GM12878 (cell line): ENCODE measurements at regions not wholly inside any gene's neighbourhood (a gene's known extent, or its start where the extent isn't known, plus 50 kb on each side); places are given as distances from the start of the nearest gene placed in this dataset.

ENCODE experiments used
- ATAC-seq: fragments of 200-7000 bp; cut with Tn5 transposase; 3 replicates; pipeline ENCODE4 v1.9.1; 2020; ENCODE audit warnings: mild to moderate bottlenecking, moderate library complexity
- BruUV-seq: library from RNA; stranded (reverse); fragments of 400-500 nt; replicated peaks from 2 replicates; lab custom pipeline; 2021; lab: Mats Ljungman, UMichigan
- CTCF ChIA-PET: fragments of 300-600 bp; sonication (Branson Sonifier 250); formaldehyde crosslinking; extraction: SDS; loops from one replicate; lab custom pipeline; 2021; ENCODE audit warnings: inconsistent platforms; lab: Yijun Ruan, JAX
- POLR2A ChIA-PET: fragments of 350-600 bp; formaldehyde crosslinking; extraction: SDS; loops from one replicate; lab custom pipeline; 2021; ENCODE audit warnings: inconsistent platforms; lab: Charles Lee
- RAD21 ChIA-PET: fragments of 300-600 bp; sonication (Branson Sonifier 250); formaldehyde crosslinking; loops from one replicate; lab custom pipeline; 2023; ENCODE audit warnings: antibody characterized with exemption; ENCODE audit not compliant: unreplicated experiment; lab: Charles Lee
- SMC1A ChIA-PET: fragments of 300-600 bp; sonication (Branson Sonifier 250); formaldehyde crosslinking; loops from one replicate; lab custom pipeline; 2023; ENCODE audit not compliant: unreplicated experiment, uncharacterized antibody; lab: Charles Lee
- DNase-seq: peaks from one replicate; pipeline ENCODE4 v3.0.0-alpha.2; 2011; ENCODE audit warnings: low read depth, low spot score
- FAIRE-seq: peaks from 3 replicates; lab custom pipeline; 2011; peaks lifted over from hg19 to GRCh38; lab: Jason Lieb, UNC
- H2AFZ ChIP-seq: 2 replicates; pipeline ENCODE4 v1.6.0; 2011; ENCODE audit warnings: low read depth, low read length, control low read depth; ENCODE audit not compliant: control insufficient read depth
- H3K27ac ChIP-seq: 2 replicates; pipeline ENCODE4 v1.5.1; 2011; ENCODE audit warnings: control low read depth; ENCODE audit not compliant: control insufficient read depth, insufficient read depth
- H3K27me3 ChIP-seq, 2 experiments: replicated peaks in 1 of 2; 2 replicates each; pipeline versions ENCODE4 v1.6.0 to v1.6.1; 2011; ENCODE audit warnings: low read length in 1 of 2; ENCODE audit not compliant: control insufficient read depth in 2 of 2, insufficient read depth in 2 of 2
- H3K36me3 ChIP-seq, 2 experiments: 2 replicates each; pipeline ENCODE4 v1.5.1; 2011; ENCODE audit warnings: low read length in 1 of 2; ENCODE audit not compliant: control insufficient read depth in 2 of 2, insufficient read depth in 2 of 2
- H3K4me1 ChIP-seq: 2 replicates; pipeline ENCODE4 v1.6.1; 2011; ENCODE audit warnings: mild to moderate bottlenecking, low read length, moderate library complexity, mixed read lengths; ENCODE audit not compliant: control insufficient read depth, insufficient read depth
- H3K4me2 ChIP-seq: 2 replicates; pipeline ENCODE4 v1.6.0; 2011; ENCODE audit warnings: control low read depth; ENCODE audit not compliant: control insufficient read depth, insufficient read depth
- H3K4me3 ChIP-seq: fragments of 200-600 bp; sonication (generic); 2 replicates; pipeline ENCODE4 v1.5.1; 2016
- H3K79me2 ChIP-seq: 2 replicates; pipeline ENCODE4 v1.6.0; 2011; ENCODE audit warnings: low read length; ENCODE audit not compliant: control insufficient read depth, insufficient read depth
- H3K9ac ChIP-seq: 2 replicates; pipeline ENCODE4 v1.8.0; 2011; ENCODE audit warnings: low read length, control low read depth, mixed read lengths; ENCODE audit not compliant: control insufficient read depth, insufficient read depth
- H3K9me3 ChIP-seq: replicated peaks from 3 replicates; pipeline ENCODE4 v1.5.1; 2011; ENCODE audit warnings: mild to moderate bottlenecking, low read length; ENCODE audit not compliant: control insufficient read depth, insufficient read depth
- H4K20me1 ChIP-seq: 2 replicates; pipeline ENCODE4 v1.6.0; 2011; ENCODE audit not compliant: control insufficient read depth, insufficient read depth
- MXI1 ChIP-seq: fragments of 150-350 bp; IDR thresholded peaks from 2 replicates; pipeline ENCODE4 v1.6.1; 2011; ENCODE audit warnings: low read depth, mild to moderate bottlenecking, inconsistent platforms, low read length, improper control_type of control experiment
- NR2C2 ChIP-seq: IDR thresholded peaks from 2 replicates; pipeline ENCODE4 v1.6.1; 2011; ENCODE audit warnings: borderline replicate concordance, low read depth; ENCODE audit not compliant: control insufficient read depth, insufficient read length
- ZNF207 ChIP-seq: fragments of 450-650 bp; IDR thresholded peaks from 2 replicates; pipeline ENCODE4 v1.6.1; 2014; ENCODE audit warnings: antibody characterized with exemption, mild to moderate bottlenecking, borderline replicate concordance
- WGBS: methylation state at CpG from one replicate; pipeline ENCODE4 v1.1.6; 2016; ENCODE audit warnings: low lambda C conversion rate; ENCODE audit not compliant: insufficient replicate concordance, insufficient coverage; ENCODE audit errors: missing lambda C conversion rate; 5-methylcytosine and 5-hydroxymethylcytosine counted together
- in situ Hi-C: fragments of 300-500 bp; cut with MboI; formaldehyde crosslinking; loops from 9 replicates; pipeline ENCODE4 v1.14.3; 2018; ENCODE audit warnings: mixed read lengths
- intact Hi-C: fragments of 100-400 bp; cut with micrococcal nuclease; formaldehyde crosslinking; loops from one replicate; pipeline ENCODE4 v1.14.2; 2022; ENCODE audit not compliant: unreplicated experiment
- TF ChIP-seq, protein P1 (sequence below): fragments of 450-650 bp; IDR thresholded peaks from 2 replicates; pipeline ENCODE4 v1.6.1; 2016; ENCODE audit warnings: mild to moderate bottlenecking
- TF ChIP-seq, protein P2 (sequence below): IDR thresholded peaks from 2 replicates; pipeline ENCODE4 v1.6.1; 2011; ENCODE audit warnings: low read depth, mild to moderate bottlenecking, low read length, moderate library complexity, borderline replicate concordance; ENCODE audit errors: extremely low read depth
- TF ChIP-seq, protein P3 (sequence below): fragments of 450-650 bp; IDR thresholded peaks from 2 replicates; pipeline ENCODE4 v1.6.1; 2017; ENCODE audit warnings: mild to moderate bottlenecking, low read depth, inconsistent platforms; ENCODE audit not compliant: poor library complexity, severe bottlenecking
- TF ChIP-seq, protein P4 (sequence below): fragments of 450-650 bp; IDR thresholded peaks from 2 replicates; pipeline ENCODE4 v1.6.1; 2017; ENCODE audit warnings: mild to moderate bottlenecking, moderate library complexity

DNA sequence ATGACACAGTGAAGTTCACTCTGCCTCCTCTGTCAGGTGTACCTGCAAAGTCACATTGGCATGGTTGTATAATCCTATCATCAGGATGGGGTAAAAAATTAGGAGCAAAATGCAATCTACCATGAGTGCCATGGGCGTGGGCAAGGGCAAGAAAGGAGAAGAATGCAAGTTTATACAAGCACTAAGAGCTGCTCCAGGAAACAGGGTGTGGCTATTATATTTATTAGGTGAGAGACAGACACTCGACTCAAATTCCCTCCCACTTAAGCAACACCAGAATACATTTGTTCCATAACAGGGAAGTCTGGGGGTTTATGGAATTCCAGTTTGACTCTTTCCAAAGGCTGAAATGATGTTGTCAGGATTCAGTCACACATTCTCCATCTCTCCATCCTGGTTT, 378.8 kb downstream of the BCOR start:
- FAIRE-seq (no peak), ATAC-seq (no peak), DNase-seq (no peak)
- in situ Hi-C loops (no loop called here), intact Hi-C loops (no loop called here)
- Histone ChIP-seq H3K4me1 (no peaks in the 10 kb centered on the region), H3K36me3 (no peaks in the 10 kb centered on the region), H3K27ac (no peak overlapping the region), H2AFZ (no peak overlapping the region), H3K4me3 (no peak overlapping the region), H3K9ac (no peak overlapping the region), H4K20me1 (no peaks in the 10 kb centered on the region), H3K27me3 (no peaks in the 10 kb centered on the region; a peak in 3 of 4 replicates), H3K79me2 (no peaks in the 10 kb centered on the region), H3K9me3 (no peaks in the 10 kb centered on the region), H3K4me2 (no peak overlapping the region)
- CTCF ChIA-PET: no interaction called here
- WGBS: 0% methylated on average over 2 of the region's 2 CpGs
- TF ChIP-seq NR2C2 (no peak), MXI1 (no peak)
- RAD21 ChIA-PET: no interaction called here
- no TSS peak for BruUV-seq
- SMC1A ChIA-PET: no interaction called here
- POLR2A ChIA-PET: no interaction called here

DNA sequence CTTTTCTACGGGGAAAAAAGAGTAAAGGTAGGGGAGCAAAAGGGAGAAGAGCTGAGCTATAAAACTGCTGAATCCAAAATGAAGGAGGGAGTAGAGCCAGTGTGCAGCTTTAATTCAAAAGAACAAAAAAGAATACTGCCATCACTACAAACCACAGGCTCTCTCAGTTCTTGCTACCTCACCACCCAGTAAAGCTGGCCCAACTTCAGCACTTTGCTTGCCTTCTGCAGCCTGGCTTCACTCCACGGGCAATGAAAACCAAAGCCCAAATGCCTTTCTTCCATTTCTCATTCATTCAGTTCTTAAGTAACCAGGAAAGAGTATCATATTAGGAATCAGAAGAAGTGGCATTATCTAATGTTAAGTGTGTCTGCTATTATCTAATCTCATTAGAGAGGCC, 376.8 kb downstream of the BCOR start:
- H3K36me3 ChIP-seq: no peaks in the 10 kb centered on the region
- 11% methylated on average over 2 of the region's 2 CpGs for WGBS
- peaks cover 0 to 2% of the 10 kb centered on the region in 2 experiments; a peak in 2 of 4 replicates for H3K27me3 ChIP-seq
- TF ChIP-seq, protein P1, sequence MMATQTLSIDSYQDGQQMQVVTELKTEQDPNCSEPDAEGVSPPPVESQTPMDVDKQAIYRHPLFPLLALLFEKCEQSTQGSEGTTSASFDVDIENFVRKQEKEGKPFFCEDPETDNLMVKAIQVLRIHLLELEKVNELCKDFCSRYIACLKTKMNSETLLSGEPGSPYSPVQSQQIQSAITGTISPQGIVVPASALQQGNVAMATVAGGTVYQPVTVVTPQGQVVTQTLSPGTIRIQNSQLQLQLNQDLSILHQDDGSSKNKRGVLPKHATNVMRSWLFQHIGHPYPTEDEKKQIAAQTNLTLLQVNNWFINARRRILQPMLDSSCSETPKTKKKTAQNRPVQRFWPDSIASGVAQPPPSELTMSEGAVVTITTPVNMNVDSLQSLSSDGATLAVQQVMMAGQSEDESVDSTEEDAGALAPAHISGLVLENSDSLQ: no peak
- TF ChIP-seq ZNF207: no peak
- TF ChIP-seq, protein P2, sequence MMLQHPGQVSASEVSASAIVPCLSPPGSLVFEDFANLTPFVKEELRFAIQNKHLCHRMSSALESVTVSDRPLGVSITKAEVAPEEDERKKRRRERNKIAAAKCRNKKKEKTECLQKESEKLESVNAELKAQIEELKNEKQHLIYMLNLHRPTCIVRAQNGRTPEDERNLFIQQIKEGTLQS: no peak
- TF ChIP-seq, protein P3, sequence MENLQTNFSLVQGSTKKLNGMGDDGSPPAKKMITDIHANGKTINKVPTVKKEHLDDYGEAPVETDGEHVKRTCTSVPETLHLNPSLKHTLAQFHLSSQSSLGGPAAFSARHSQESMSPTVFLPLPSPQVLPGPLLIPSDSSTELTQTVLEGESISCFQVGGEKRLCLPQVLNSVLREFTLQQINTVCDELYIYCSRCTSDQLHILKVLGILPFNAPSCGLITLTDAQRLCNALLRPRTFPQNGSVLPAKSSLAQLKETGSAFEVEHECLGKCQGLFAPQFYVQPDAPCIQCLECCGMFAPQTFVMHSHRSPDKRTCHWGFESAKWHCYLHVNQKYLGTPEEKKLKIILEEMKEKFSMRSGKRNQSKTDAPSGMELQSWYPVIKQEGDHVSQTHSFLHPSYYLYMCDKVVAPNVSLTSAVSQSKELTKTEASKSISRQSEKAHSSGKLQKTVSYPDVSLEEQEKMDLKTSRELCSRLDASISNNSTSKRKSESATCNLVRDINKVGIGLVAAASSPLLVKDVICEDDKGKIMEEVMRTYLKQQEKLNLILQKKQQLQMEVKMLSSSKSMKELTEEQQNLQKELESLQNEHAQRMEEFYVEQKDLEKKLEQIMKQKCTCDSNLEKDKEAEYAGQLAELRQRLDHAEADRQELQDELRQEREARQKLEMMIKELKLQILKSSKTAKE: no peak
- TF ChIP-seq, protein P4, sequence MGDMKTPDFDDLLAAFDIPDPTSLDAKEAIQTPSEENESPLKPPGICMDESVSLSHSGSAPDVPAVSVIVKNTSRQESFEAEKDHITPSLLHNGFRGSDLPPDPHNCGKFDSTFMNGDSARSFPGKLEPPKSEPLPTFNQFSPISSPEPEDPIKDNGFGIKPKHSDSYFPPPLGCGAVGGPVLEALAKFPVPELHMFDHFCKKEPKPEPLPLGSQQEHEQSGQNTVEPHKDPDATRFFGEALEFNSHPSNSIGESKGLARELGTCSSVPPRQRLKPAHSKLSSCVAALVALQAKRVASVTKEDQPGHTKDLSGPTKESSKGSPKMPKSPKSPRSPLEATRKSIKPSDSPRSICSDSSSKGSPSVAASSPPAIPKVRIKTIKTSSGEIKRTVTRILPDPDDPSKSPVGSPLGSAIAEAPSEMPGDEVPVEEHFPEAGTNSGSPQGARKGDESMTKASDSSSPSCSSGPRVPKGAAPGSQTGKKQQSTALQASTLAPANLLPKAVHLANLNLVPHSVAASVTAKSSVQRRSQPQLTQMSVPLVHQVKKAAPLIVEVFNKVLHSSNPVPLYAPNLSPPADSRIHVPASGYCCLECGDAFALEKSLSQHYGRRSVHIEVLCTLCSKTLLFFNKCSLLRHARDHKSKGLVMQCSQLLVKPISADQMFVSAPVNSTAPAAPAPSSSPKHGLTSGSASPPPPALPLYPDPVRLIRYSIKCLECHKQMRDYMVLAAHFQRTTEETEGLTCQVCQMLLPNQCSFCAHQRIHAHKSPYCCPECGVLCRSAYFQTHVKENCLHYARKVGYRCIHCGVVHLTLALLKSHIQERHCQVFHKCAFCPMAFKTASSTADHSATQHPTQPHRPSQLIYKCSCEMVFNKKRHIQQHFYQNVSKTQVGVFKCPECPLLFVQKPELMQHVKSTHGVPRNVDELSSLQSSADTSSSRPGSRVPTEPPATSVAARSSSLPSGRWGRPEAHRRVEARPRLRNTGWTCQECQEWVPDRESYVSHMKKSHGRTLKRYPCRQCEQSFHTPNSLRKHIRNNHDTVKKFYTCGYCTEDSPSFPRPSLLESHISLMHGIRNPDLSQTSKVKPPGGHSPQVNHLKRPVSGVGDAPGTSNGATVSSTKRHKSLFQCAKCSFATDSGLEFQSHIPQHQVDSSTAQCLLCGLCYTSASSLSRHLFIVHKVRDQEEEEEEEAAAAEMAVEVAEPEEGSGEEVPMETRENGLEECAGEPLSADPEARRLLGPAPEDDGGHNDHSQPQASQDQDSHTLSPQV: no peak
- in situ Hi-C loops: no loop called here
- no peak overlapping the region for H3K27ac ChIP-seq
- ATAC-seq (no peak), FAIRE-seq (no peak), DNase-seq (no peak)
- POLR2A ChIA-PET: no interaction called here
- BruUV-seq: no TSS peak
- H2AFZ ChIP-seq: no peak overlapping the region
- no peaks in the 10 kb centered on the region for H4K20me1 ChIP-seq
- no peaks in the 10 kb centered on the region for H3K9me3 ChIP-seq
- H3K79me2 ChIP-seq: no peaks in the 10 kb centered on the region
- intact Hi-C loops: no loop called here
- no peak overlapping the region for H3K4me3 ChIP-seq
- RAD21 ChIA-PET: no interaction called here
- CTCF ChIA-PET: no interaction called here
- SMC1A ChIA-PET: interaction anchor here (0.6 kb wide), 1 partner anchor 662 kb away, joined by 4 read pairs; no protein-coding TSS in a partner anchor
- H3K9ac ChIP-seq: no peak overlapping the region
- no peak overlapping the region for H3K4me2 ChIP-seq
- no peaks in the 10 kb centered on the region for H3K4me1 ChIP-seq
